ENCODE measurements at regions not wholly inside any gene's neighbourhood (a gene's known extent, or its start where the extent isn't known, plus 50 kb on each side); places are given as distances from the start of the nearest gene placed in this dataset.

DNA sequence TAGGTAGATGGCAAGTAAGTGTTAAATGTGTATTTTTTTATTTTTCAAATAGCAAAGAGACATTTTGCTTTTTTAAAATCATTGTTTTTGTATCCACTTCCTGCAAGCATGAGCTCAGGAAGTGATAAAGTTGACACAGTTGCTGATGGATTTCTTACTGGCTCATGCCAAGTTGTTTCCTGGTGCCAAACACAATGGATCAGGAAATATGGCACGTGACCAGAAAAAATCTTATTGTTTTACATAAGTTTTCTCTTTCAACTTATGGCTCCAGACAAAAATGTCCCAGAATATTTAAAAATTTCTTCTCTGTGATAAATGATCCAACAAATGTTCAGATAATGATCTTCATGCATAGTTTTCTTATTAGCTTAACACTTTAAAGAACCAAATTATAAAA, 1279.1 kb upstream of the FLRT2 start:
- TF ChIP-seq POLR2A (IDR thresholded peaks at IDR 0.05) = no peak
- no peak for TF ChIP-seq CTCF (IDR thresholded peaks at IDR 0.05)
